Transverse colon (tissue), 3 donors: ENCODE measurements at regions not wholly inside any gene's neighbourhood (a gene's known extent, or its start where the extent isn't known, plus 50 kb on each side); places are given as distances from the start of the nearest gene placed in this dataset.

ENCODE experiments used
- POLR2A ChIP-seq: fragments of 450-650 bp; IDR thresholded peaks from one replicate; pipeline ENCODE4 v1.6.1; 2016; ENCODE audit warnings: antibody characterized with exemption, mild to moderate bottlenecking, moderate library complexity
- TF ChIP-seq, protein P1 (sequence below), 5 experiments: fragments of 200-600 bp in 3 of 5; fragments of 450-650 bp in 2 of 5; sonication (generic) in 3 of 5; IDR thresholded peaks; 1 replicate in 2 of 5; 2 replicates in 3 of 5; pipeline ENCODE4 v1.5.1; 2016 to 2017; ENCODE audit warnings: antibody characterized with exemption in 5 of 5, inconsistent platforms in 3 of 5, mild to moderate bottlenecking in 2 of 5, moderate library complexity in 1 of 5

- TF ChIP-seq, protein P1, sequence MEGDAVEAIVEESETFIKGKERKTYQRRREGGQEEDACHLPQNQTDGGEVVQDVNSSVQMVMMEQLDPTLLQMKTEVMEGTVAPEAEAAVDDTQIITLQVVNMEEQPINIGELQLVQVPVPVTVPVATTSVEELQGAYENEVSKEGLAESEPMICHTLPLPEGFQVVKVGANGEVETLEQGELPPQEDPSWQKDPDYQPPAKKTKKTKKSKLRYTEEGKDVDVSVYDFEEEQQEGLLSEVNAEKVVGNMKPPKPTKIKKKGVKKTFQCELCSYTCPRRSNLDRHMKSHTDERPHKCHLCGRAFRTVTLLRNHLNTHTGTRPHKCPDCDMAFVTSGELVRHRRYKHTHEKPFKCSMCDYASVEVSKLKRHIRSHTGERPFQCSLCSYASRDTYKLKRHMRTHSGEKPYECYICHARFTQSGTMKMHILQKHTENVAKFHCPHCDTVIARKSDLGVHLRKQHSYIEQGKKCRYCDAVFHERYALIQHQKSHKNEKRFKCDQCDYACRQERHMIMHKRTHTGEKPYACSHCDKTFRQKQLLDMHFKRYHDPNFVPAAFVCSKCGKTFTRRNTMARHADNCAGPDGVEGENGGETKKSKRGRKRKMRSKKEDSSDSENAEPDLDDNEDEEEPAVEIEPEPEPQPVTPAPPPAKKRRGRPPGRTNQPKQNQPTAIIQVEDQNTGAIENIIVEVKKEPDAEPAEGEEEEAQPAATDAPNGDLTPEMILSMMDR (IDR thresholded peaks at IDR 0.05): no peak
- TF ChIP-seq POLR2A: no peak
These were observed 73.8 kb upstream of the OLFM4 start for GRCh38 chr13:52954838-52955237.
